ENCODE measurements at regions not wholly inside any gene's neighbourhood (a gene's known extent, or its start where the extent isn't known, plus 50 kb on each side); places are given as distances from the start of the nearest gene placed in this dataset.

- no peaks in the 10 kb centered on the region for H3K4me1 ChIP-seq (ENCODE audit: control insufficient read depth, insufficient read depth, low read length)
- ChIA-PET CTCF (interaction anchor here (0.8 kb wide), 1 partner anchor 23 kb away, joined by 4 read pairs; no protein-coding TSS in a partner anchor), POLR2A (no interaction called here)
Measured at GRCh38 chr6:51299621-51300380, 481.1 kb downstream of the TFAP2B start.

DNA sequence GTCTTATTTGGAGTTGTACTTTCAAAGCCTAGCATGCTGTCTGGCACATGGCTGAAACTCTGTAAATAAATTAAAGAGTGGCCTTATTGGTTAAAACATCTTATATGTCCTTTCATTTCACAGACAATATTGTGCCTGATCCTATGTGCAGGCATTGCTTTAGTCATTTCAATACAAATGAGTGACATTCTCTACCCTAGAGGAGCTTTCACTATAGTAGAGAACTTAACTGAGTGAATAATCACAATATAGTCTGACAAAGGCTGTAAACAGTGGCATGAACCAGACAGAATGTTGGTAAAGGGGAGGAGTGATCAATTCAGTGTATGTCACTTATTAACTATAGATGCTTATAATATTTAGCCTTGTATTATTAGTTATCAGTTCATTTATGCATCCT, 481.8 kb downstream of the TFAP2B start:
- Histone ChIP-seq H3K36me3 (ENCODE audit: control insufficient read depth in 2 of 2, insufficient read depth in 1 of 2, low read length in 2 of 2) (no peaks in the 10 kb centered on the region), H3K4me1 (ENCODE audit: control insufficient read depth, insufficient read depth, low read length) (no peaks in the 10 kb centered on the region), H3K9me3 (ENCODE audit: control insufficient read depth, insufficient read depth, low read depth, low read length) (no peaks in the 10 kb centered on the region), H3K4me3 (ENCODE audit: low read depth, low read length) (no peak overlapping the region), H3K27ac (ENCODE audit: extremely low read depth, low read depth, low read length) (no peak overlapping the region)
- TF ChIP-seq ZNF354C (tag by site-specific recombination; IDR thresholded peaks at IDR 0.05; ENCODE audit: borderline replicate concordance, low read depth) (no peak), ZNF514 (tag by site-specific recombination; IDR thresholded peaks at IDR 0.05) (no peak), ZNF776 (tag by site-specific recombination; IDR thresholded peaks at IDR 0.05; ENCODE audit: borderline replicate concordance) (no peak)
- TF ChIP-seq, protein P1, sequence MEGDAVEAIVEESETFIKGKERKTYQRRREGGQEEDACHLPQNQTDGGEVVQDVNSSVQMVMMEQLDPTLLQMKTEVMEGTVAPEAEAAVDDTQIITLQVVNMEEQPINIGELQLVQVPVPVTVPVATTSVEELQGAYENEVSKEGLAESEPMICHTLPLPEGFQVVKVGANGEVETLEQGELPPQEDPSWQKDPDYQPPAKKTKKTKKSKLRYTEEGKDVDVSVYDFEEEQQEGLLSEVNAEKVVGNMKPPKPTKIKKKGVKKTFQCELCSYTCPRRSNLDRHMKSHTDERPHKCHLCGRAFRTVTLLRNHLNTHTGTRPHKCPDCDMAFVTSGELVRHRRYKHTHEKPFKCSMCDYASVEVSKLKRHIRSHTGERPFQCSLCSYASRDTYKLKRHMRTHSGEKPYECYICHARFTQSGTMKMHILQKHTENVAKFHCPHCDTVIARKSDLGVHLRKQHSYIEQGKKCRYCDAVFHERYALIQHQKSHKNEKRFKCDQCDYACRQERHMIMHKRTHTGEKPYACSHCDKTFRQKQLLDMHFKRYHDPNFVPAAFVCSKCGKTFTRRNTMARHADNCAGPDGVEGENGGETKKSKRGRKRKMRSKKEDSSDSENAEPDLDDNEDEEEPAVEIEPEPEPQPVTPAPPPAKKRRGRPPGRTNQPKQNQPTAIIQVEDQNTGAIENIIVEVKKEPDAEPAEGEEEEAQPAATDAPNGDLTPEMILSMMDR (tag by site-specific recombination; IDR thresholded peaks at IDR 0.05), result no peak
- ChIA-PET POLR2A (no interaction called here), CTCF (no interaction called here)

More at GRCh38 chr6:51299621-51300380, 481.1 kb downstream of the TFAP2B start:
- Histone ChIP-seq H3K4me3 (ENCODE audit: low read depth, low read length) (no peak overlapping the region), H3K9me3 (ENCODE audit: control insufficient read depth, insufficient read depth, low read depth, low read length) (no peaks in the 10 kb centered on the region), H3K27ac (ENCODE audit: extremely low read depth, low read depth, low read length) (no peak overlapping the region), H3K36me3 (ENCODE audit: control insufficient read depth in 2 of 2, insufficient read depth in 1 of 2, low read length in 2 of 2) (no peaks in the 10 kb centered on the region)
- TF ChIP-seq ZNF664 (tag by site-specific recombination; IDR thresholded peaks at IDR 0.05) (no peak), ZNF416 (tag by site-specific recombination; IDR thresholded peaks at IDR 0.05) (no peak), ZNF133 (tag by site-specific recombination; IDR thresholded peaks at IDR 0.05) (no peak), KLF8 (tag by site-specific recombination; IDR thresholded peaks at IDR 0.05) (no peak), ZNF266 (tag by site-specific recombination; IDR thresholded peaks at IDR 0.05; ENCODE audit: low read depth) (no peak), GFI1B (tag by site-specific recombination; IDR thresholded peaks at IDR 0.05) (no peak), SP7 (tag by site-specific recombination; IDR thresholded peaks at IDR 0.05) (no peak), ZNF18 (tag by site-specific recombination; IDR thresholded peaks at IDR 0.05) (no peak), ZNF785 (tag by site-specific recombination; IDR thresholded peaks at IDR 0.05) (no peak), ZNF571 (tag by site-specific recombination; IDR thresholded peaks at IDR 0.05) (no peak), ZNF596 (tag by site-specific recombination; IDR thresholded peaks at IDR 0.05) (no peak), ZNF610 (tag by site-specific recombination; IDR thresholded peaks at IDR 0.05; ENCODE audit: borderline replicate concordance) (no peak)
- TF ChIP-seq, protein P1 (tag by site-specific recombination; IDR thresholded peaks at IDR 0.05), result no peak
- TF ChIP-seq, protein P2, sequence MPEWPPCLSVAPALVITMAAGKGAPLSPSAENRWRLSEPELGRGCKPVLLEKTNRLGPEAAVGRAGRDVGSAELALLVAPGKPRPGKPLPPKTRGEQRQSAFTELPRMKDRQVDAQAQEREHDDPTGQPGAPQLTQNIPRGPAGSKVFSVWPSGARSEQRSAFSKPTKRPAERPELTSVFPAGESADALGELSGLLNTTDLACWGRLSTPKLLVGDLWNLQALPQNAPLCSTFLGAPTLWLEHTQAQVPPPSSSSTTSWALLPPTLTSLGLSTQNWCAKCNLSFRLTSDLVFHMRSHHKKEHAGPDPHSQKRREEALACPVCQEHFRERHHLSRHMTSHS (tag by site-specific recombination; IDR thresholded peaks at IDR 0.05), result no peak
- TF ChIP-seq, protein P3, sequence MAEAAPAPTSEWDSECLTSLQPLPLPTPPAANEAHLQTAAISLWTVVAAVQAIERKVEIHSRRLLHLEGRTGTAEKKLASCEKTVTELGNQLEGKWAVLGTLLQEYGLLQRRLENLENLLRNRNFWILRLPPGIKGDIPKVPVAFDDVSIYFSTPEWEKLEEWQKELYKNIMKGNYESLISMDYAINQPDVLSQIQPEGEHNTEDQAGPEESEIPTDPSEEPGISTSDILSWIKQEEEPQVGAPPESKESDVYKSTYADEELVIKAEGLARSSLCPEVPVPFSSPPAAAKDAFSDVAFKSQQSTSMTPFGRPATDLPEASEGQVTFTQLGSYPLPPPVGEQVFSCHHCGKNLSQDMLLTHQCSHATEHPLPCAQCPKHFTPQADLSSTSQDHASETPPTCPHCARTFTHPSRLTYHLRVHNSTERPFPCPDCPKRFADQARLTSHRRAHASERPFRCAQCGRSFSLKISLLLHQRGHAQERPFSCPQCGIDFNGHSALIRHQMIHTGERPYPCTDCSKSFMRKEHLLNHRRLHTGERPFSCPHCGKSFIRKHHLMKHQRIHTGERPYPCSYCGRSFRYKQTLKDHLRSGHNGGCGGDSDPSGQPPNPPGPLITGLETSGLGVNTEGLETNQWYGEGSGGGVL (tag by site-specific recombination; IDR thresholded peaks at IDR 0.05), result no peak

Measured in HEK293 (cell line).